Ovary (tissue), 3 donors: ENCODE measurements at regions not wholly inside any gene's neighbourhood (a gene's known extent, or its start where the extent isn't known, plus 50 kb on each side); places are given as distances from the start of the nearest gene placed in this dataset.
"Not testable (repeated sequence)": the region's sequence is repeated elsewhere in the genome, so short reads cannot be mapped to it uniquely, and the experiment has no call there.

Experiments used
- EP300 ChIP-seq: sonication (generic); formaldehyde crosslinking; IDR thresholded peaks from one replicate; pipeline ENCODE4 v1.6.1; 2017; ENCODE audit warnings: antibody characterized with exemption
- POLR2A ChIP-seq: fragments of 450-650 bp; IDR thresholded peaks from one replicate; pipeline ENCODE4 v1.6.1; 2017; ENCODE audit warnings: antibody characterized with exemption, mild to moderate bottlenecking, moderate library complexity
- TF ChIP-seq, protein P1 (sequence below), 3 donors: fragments of 450-650 bp in 2 of 3; fragments of 200-600 bp in 1 of 3; IDR thresholded peaks; one replicate each; pipeline versions ENCODE4 v1.5.1 to v1.8.0; 2016 to 2022; ENCODE audit warnings: antibody characterized with exemption in 3 of 3, mild to moderate bottlenecking in 1 of 3
- donor health status: DM: no; HTN: no; CAD: no.

DNA sequence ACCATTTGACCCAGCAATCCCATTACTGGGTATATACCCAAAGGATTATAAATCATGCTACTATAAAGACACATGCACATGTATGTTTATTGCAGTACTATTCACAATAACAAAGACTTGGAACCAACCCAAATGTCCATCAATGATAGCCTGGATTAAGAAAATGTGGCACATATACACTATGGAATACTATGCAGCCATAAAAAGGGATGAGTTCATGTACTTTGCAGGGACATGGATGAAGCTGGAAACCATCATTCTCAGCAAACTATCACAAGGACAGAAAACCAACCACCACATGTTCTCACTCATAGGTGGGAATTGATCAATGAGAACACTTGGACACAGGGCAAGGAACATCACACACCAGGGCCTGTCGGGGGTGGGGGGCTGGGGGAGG lies 171.7 kb upstream of the POGK start:
- TF ChIP-seq POLR2A, EP300: not testable (repeated sequence)
- TF ChIP-seq, protein P1, sequence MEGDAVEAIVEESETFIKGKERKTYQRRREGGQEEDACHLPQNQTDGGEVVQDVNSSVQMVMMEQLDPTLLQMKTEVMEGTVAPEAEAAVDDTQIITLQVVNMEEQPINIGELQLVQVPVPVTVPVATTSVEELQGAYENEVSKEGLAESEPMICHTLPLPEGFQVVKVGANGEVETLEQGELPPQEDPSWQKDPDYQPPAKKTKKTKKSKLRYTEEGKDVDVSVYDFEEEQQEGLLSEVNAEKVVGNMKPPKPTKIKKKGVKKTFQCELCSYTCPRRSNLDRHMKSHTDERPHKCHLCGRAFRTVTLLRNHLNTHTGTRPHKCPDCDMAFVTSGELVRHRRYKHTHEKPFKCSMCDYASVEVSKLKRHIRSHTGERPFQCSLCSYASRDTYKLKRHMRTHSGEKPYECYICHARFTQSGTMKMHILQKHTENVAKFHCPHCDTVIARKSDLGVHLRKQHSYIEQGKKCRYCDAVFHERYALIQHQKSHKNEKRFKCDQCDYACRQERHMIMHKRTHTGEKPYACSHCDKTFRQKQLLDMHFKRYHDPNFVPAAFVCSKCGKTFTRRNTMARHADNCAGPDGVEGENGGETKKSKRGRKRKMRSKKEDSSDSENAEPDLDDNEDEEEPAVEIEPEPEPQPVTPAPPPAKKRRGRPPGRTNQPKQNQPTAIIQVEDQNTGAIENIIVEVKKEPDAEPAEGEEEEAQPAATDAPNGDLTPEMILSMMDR (IDR thresholded peaks at IDR 0.05) = not testable (repeated sequence)
